ENCODE measurements at regions not wholly inside any gene's neighbourhood (a gene's known extent, or its start where the extent isn't known, plus 50 kb on each side); places are given as distances from the start of the nearest gene placed in this dataset.

GRCh38 chr2:48178611-48179010, 135.9 kb upstream of the FOXN2 start:
- TF ChIP-seq CTCF (conservative IDR thresholded peaks at IDR 0.05 in 1 of 2, IDR thresholded peaks at IDR 0.05 in 1 of 2; ENCODE audit: low read depth in 1 of 2, low read length in 2 of 2) (no peak), EZH2 (IDR thresholded peaks at IDR 0.05; ENCODE audit: low read length, missing control alignments) (no peak)
